ENCODE measurements at regions not wholly inside any gene's neighbourhood (a gene's known extent, or its start where the extent isn't known, plus 50 kb on each side); places are given as distances from the start of the nearest gene placed in this dataset.

DNA sequence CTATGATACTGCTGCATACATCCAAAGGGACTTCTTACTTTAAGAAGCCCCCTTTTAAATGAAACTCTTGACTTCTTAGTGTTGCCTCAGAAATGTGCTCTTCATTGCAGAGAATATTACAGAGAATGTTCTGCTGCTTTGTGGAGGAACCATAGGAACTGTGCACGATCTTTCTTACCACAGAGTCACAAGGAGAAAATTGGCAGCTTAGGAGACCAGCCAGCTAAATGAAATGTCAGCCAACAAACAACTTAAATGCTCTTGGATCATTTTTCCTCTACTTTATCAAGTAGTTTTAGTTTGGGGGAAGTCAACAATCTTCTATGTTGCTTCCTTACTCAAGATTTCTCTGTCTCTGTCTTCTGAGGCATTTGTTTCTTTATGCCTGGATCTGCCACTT lies 125.9 kb upstream of the MLIP start (continued):
- no peak for TF ChIP-seq ZNF660 (tag by site-specific recombination; IDR thresholded peaks at IDR 0.05)
- no peak for TF ChIP-seq PRDM4 (tag by site-specific recombination; IDR thresholded peaks at IDR 0.05)
- TF ChIP-seq MEIS1 (CRISPR knock-in tag; IDR thresholded peaks at IDR 0.05; ENCODE audit: borderline replicate concordance), result no peak
- TF ChIP-seq ZNF692 (tag by site-specific recombination; IDR thresholded peaks at IDR 0.05), result no peak
- TF ChIP-seq, protein P1, sequence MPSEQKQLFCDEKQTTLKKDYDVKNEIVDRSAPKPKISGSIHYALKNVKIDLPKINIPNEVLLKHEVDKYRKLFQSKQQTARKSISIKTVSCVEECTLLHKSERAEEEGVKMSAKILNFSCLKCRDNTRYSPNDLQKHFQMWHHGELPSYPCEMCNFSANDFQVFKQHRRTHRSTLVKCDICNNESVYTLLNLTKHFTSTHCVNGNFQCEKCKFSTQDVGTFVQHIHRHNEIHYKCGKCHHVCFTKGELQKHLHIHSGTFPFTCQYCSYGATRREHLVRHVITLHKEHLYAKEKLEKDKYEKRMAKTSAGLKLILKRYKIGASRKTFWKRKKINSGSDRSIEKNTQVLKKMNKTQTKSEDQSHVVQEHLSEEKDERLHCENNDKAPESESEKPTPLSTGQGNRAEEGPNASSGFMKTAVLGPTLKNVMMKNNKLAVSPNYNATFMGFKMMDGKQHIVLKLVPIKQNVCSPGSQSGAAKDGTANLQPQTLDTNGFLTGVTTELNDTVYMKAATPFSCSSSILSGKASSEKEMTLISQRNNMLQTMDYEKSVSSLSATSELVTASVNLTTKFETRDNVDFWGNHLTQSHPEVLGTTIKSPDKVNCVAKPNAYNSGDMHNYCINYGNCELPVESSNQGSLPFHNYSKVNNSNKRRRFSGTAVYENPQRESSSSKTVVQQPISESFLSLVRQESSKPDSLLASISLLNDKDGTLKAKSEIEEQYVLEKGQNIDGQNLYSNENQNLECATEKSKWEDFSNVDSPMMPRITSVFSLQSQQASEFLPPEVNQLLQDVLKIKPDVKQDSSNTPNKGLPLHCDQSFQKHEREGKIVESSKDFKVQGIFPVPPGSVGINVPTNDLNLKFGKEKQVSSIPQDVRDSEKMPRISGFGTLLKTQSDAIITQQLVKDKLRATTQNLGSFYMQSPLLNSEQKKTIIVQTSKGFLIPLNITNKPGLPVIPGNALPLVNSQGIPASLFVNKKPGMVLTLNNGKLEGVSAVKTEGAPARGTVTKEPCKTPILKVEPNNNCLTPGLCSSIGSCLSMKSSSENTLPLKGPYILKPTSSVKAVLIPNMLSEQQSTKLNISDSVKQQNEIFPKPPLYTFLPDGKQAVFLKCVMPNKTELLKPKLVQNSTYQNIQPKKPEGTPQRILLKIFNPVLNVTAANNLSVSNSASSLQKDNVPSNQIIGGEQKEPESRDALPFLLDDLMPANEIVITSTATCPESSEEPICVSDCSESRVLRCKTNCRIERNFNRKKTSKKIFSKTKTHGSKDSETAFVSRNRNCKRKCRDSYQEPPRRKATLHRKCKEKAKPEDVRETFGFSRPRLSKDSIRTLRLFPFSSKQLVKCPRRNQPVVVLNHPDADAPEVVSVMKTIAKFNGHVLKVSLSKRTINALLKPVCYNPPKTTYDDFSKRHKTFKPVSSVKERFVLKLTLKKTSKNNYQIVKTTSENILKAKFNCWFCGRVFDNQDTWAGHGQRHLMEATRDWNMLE (tag by site-specific recombination; conservative IDR thresholded peaks at IDR 0.05; ENCODE audit: low read depth), result no peak
- TF ChIP-seq, protein P2, sequence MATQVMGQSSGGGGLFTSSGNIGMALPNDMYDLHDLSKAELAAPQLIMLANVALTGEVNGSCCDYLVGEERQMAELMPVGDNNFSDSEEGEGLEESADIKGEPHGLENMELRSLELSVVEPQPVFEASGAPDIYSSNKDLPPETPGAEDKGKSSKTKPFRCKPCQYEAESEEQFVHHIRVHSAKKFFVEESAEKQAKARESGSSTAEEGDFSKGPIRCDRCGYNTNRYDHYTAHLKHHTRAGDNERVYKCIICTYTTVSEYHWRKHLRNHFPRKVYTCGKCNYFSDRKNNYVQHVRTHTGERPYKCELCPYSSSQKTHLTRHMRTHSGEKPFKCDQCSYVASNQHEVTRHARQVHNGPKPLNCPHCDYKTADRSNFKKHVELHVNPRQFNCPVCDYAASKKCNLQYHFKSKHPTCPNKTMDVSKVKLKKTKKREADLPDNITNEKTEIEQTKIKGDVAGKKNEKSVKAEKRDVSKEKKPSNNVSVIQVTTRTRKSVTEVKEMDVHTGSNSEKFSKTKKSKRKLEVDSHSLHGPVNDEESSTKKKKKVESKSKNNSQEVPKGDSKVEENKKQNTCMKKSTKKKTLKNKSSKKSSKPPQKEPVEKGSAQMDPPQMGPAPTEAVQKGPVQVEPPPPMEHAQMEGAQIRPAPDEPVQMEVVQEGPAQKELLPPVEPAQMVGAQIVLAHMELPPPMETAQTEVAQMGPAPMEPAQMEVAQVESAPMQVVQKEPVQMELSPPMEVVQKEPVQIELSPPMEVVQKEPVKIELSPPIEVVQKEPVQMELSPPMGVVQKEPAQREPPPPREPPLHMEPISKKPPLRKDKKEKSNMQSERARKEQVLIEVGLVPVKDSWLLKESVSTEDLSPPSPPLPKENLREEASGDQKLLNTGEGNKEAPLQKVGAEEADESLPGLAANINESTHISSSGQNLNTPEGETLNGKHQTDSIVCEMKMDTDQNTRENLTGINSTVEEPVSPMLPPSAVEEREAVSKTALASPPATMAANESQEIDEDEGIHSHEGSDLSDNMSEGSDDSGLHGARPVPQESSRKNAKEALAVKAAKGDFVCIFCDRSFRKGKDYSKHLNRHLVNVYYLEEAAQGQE (tag by site-specific recombination; IDR thresholded peaks at IDR 0.05), result no peak
- no peak for TF ChIP-seq ZBTB17 (tag by site-specific recombination; IDR thresholded peaks at IDR 0.05)

DNA sequence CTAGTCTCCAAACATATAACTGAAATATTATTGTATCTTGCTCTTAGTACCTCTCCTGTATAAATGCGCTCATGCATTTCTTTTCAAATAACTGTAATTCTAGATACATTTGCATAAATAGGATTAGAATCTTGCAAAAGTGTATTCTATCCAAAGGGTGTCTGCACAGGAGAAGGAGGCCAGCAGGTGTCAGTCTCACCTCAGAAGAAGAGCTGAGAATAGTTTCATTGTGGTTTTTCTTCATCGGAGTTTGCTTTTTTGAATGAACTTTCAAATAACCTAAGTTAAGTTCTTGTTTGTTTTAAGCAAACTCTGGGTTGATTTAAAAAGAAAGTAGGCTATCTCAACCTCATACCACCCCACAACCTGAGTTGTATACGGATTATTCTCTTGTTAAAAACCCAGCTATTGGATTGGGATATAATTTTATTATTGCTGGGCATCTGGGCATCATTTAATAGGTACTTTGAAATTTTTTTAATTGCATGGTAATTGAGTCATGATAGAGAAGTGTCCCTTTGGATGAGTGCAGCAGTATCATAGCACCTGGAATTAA lies 125.0 kb upstream of the MLIP start:
- 0 out of 2 replicates have a peak, but pooled peaks cover 3% of the 10 kb centered on the region for H3K4me1 ChIP-seq (ENCODE audit: control insufficient read depth, insufficient read depth, low read length)
- no peaks in the 10 kb centered on the region for H3K36me3 ChIP-seq (ENCODE audit: control insufficient read depth in 2 of 2, insufficient read depth in 1 of 2, low read length in 2 of 2)
- no peak overlapping the region for H3K27ac ChIP-seq (ENCODE audit: extremely low read depth, low read depth, low read length)
- POLR2A ChIA-PET, result no interaction called here
- no peak overlapping the region for H3K4me3 ChIP-seq (ENCODE audit: low read depth, low read length)
- CTCF ChIA-PET, result interaction anchor here (0.5 to 9.4 kb wide), 55 partner anchors 10 to 1290 kb away, joined by 3 to 141 read pairs (median 4); no protein-coding TSS in a partner anchor
- H3K9me3 ChIP-seq (ENCODE audit: control insufficient read depth, insufficient read depth, low read depth, low read length), result no peaks in the 10 kb centered on the region
- TF ChIP-seq TCF7L2 (IDR thresholded peaks at IDR 0.05; ENCODE audit: borderline replicate concordance, low read depth, low read length), result no peak
- TF ChIP-seq ZNF654 (tag by site-specific recombination; IDR thresholded peaks at IDR 0.05; ENCODE audit: low read depth), result peak; percentile 94
- no peak for TF ChIP-seq ZNF423 (tag by site-specific recombination; IDR thresholded peaks at IDR 0.05)
- TF ChIP-seq, protein P3, sequence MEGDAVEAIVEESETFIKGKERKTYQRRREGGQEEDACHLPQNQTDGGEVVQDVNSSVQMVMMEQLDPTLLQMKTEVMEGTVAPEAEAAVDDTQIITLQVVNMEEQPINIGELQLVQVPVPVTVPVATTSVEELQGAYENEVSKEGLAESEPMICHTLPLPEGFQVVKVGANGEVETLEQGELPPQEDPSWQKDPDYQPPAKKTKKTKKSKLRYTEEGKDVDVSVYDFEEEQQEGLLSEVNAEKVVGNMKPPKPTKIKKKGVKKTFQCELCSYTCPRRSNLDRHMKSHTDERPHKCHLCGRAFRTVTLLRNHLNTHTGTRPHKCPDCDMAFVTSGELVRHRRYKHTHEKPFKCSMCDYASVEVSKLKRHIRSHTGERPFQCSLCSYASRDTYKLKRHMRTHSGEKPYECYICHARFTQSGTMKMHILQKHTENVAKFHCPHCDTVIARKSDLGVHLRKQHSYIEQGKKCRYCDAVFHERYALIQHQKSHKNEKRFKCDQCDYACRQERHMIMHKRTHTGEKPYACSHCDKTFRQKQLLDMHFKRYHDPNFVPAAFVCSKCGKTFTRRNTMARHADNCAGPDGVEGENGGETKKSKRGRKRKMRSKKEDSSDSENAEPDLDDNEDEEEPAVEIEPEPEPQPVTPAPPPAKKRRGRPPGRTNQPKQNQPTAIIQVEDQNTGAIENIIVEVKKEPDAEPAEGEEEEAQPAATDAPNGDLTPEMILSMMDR (tag by site-specific recombination; IDR thresholded peaks at IDR 0.05), result peak; percentile 40; the same call in 1 of the 2 replicates
- no peak for TF ChIP-seq ZNF529 (tag by site-specific recombination; IDR thresholded peaks at IDR 0.05; ENCODE audit: insufficient replicate concordance)
- TF ChIP-seq ZNF660 (tag by site-specific recombination; IDR thresholded peaks at IDR 0.05), result peak; percentile 25; the same call in 1 of the 2 replicates

Measured in HEK293 (cell line).